ENCODE measurements at regions not wholly inside any gene's neighbourhood (a gene's known extent, or its start where the extent isn't known, plus 50 kb on each side); places are given as distances from the start of the nearest gene placed in this dataset.

GRCh38 chr10:29874606-29875269 is 184.6 kb downstream of the JCAD start (continued):
- TF ChIP-seq MEF2A (IDR thresholded peaks at IDR 0.05; ENCODE audit: borderline replicate concordance, low read depth) (no peak), CTCF (IDR thresholded peaks at IDR 0.05) (no peak), SIN3A (IDR thresholded peaks at IDR 0.05; ENCODE audit: borderline replicate concordance, low read depth, low read length) (no peak), ZBTB33 (IDR thresholded peaks at IDR 0.05; ENCODE audit: borderline replicate concordance, low read depth) (no peak), YY1 (IDR thresholded peaks at IDR 0.05; ENCODE audit: low read depth) (no peak), TEAD4 (IDR thresholded peaks at IDR 0.05; ENCODE audit: borderline replicate concordance, insufficient read depth) (peak; percentile 60; the same call in 1 of the 2 replicates), FOSL2 (IDR thresholded peaks at IDR 0.05; ENCODE audit: borderline replicate concordance, low read depth) (no peak), NFIC (IDR thresholded peaks at IDR 0.05; ENCODE audit: borderline replicate concordance) (peak; percentile 66; the same call in 1 of the 2 replicates), ELF1 (IDR thresholded peaks at IDR 0.05) (no peak), NRF1 (IDR thresholded peaks at IDR 0.05; ENCODE audit: low read depth, low read length) (no peak), FOXJ3 (CRISPR knock-in tag; IDR thresholded peaks at IDR 0.05) (no peak), PBX3 (IDR thresholded peaks at IDR 0.05) (peak; percentile 84), TCF12 (IDR thresholded peaks at IDR 0.05) (peak; percentile 94), REST (IDR thresholded peaks at IDR 0.05; ENCODE audit: low read depth, low read length) (no peak), MAX (IDR thresholded peaks at IDR 0.05; ENCODE audit: low read depth) (no peak), RXRA (IDR thresholded peaks at IDR 0.05; ENCODE audit: borderline replicate concordance, low read depth) (peak; percentile 56; the same call in 1 of the 2 replicates), FOXM1 (IDR thresholded peaks at IDR 0.05; ENCODE audit: low read depth) (no peak), JUND (IDR thresholded peaks at IDR 0.05) (peak; percentile 35; the same call in 1 of the 2 replicates)

Measured in SK-N-SH (cell line).